HepG2 (cell line): ENCODE measurements at regions not wholly inside any gene's neighbourhood (a gene's known extent, or its start where the extent isn't known, plus 50 kb on each side); places are given as distances from the start of the nearest gene placed in this dataset.

Experiments used
- ATAC-seq: fragments of 200-7000 bp; cut with Tn5 transposase; 3 replicates; pipeline ENCODE4 v1.9.1; 2020; ENCODE audit warnings: mild to moderate bottlenecking, moderate library complexity
- BruUV-seq: library from RNA; stranded (reverse); fragments of 400-500 nt; replicated peaks from 2 replicates; lab custom pipeline; 2021; lab: Mats Ljungman, UMichigan
- CTCF ChIA-PET: fragments of 300-600 bp; formaldehyde crosslinking; extraction: SDS; loops from one replicate; lab custom pipeline; 2021; ENCODE audit warnings: low total read pairs, inconsistent platforms, low intra/inter-chr PET ratio; lab: Yijun Ruan, JAX
- POLR2A ChIA-PET: fragments of 350-600 bp; sonication (Branson Sonifier 250); formaldehyde crosslinking; loops from one replicate; lab custom pipeline; 2020; ENCODE audit warnings: antibody characterized with exemption, inconsistent platforms; lab: Yijun Ruan, JAX
- DNase-seq: peaks from one replicate; pipeline ENCODE4 v3.0.0-alpha.2; 2015; ENCODE audit warnings: low spot score
- FAIRE-seq: peaks from 3 replicates; lab custom pipeline; 2011; peaks lifted over from hg19 to GRCh38; lab: Jason Lieb, UNC
- H2AFZ ChIP-seq: one replicate; pipeline ENCODE4 v1.6.1; 2011; ENCODE audit warnings: low read length, inconsistent platforms
- H3K27ac ChIP-seq: fragments of 300-600 bp; 3 replicates; pipeline ENCODE4 v1.8.0; 2011; ENCODE audit warnings: mixed run types, mild to moderate bottlenecking, mixed read lengths, low read length, inconsistent platforms; ENCODE audit not compliant: insufficient read depth; ENCODE audit errors: extremely low read length
- H3K27me3 ChIP-seq, 2 experiments: fragments of 200-600 bp in 1 of 2; 2 replicates in 1 of 2; 3 replicates in 1 of 2; pipeline versions ENCODE4 v1.6.0 to v1.8.0; 2011; ENCODE audit warnings: low read length in 2 of 2, mild to moderate bottlenecking in 2 of 2, moderate library complexity in 2 of 2, inconsistent platforms in 1 of 2; ENCODE audit not compliant: insufficient read depth in 2 of 2, control insufficient read depth in 1 of 2
- H3K36me3 ChIP-seq, 2 experiments: fragments of 200-600 bp in 1 of 2; replicated peaks in 1 of 2; 2 replicates in 1 of 2; 3 replicates in 1 of 2; pipeline versions ENCODE4 v1.5.1 to v1.8.0; 2011; ENCODE audit warnings: low read length in 2 of 2, inconsistent platforms in 1 of 2; ENCODE audit not compliant: insufficient read depth in 2 of 2, control insufficient read depth in 1 of 2
- H3K4me1 ChIP-seq: 2 replicates; pipeline ENCODE4 v1.5.1; 2012; ENCODE audit warnings: low read length, inconsistent platforms; ENCODE audit not compliant: insufficient read depth
- H3K4me2 ChIP-seq: 2 replicates; pipeline ENCODE4 v1.6.0; 2011; ENCODE audit warnings: low read depth, low read length, inconsistent platforms
- H3K4me3 ChIP-seq, 3 experiments: fragments of 200-600 bp in 1 of 3; sonication (generic), shearing (Covaris generic) in 1 of 3; replicated peaks in 1 of 3; 2 replicates each; pipeline ENCODE4 v1.5.1; 2011 to 2016; ENCODE audit warnings: low read length in 3 of 3, inconsistent platforms in 2 of 3, low read depth in 2 of 3, mild to moderate bottlenecking in 2 of 3, control low read depth in 1 of 3, mixed read lengths in 1 of 3; ENCODE audit not compliant: insufficient read depth in 1 of 3
- H3K79me2 ChIP-seq: one replicate; pipeline ENCODE4 v1.6.1; 2011; ENCODE audit warnings: low read length, inconsistent platforms; ENCODE audit not compliant: insufficient read depth
- H3K9ac ChIP-seq: 2 replicates; pipeline ENCODE4 v1.6.0; 2011; ENCODE audit warnings: mild to moderate bottlenecking, low read depth, low read length, inconsistent platforms; ENCODE audit not compliant: insufficient read depth
- H3K9me3 ChIP-seq: 2 replicates; pipeline ENCODE4 v1.5.1; 2012; ENCODE audit warnings: mild to moderate bottlenecking, low read length
- H4K20me1 ChIP-seq: 2 replicates; pipeline ENCODE4 v1.6.0; 2011; ENCODE audit warnings: inconsistent platforms, mild to moderate bottlenecking, low read length, moderate library complexity; ENCODE audit not compliant: insufficient read depth
- CBX2 ChIP-seq, 2 experiments: fragments of 200-600 bp in 1 of 2; sonication (generic); formaldehyde crosslinking in 1 of 2; IDR thresholded peaks; 2 replicates each; pipeline versions ENCODE4 v1.7.0 to v1.8.1; 2018 to 2022; ENCODE audit warnings: low read depth in 2 of 2, low read length in 1 of 2, mild to moderate bottlenecking in 1 of 2, missing genetic modification reagents in 1 of 2
- CENPBD1 ChIP-seq: sonication (generic); formaldehyde crosslinking; IDR thresholded peaks from 2 replicates; pipeline ENCODE4 v1.8.0; 2022; ENCODE audit warnings: missing genetic modification reagents, low read depth, mild to moderate bottlenecking, borderline replicate concordance
- CREM ChIP-seq, 2 experiments: sonication (generic) in 1 of 2; formaldehyde crosslinking in 1 of 2; IDR thresholded peaks; 2 replicates each; pipeline versions ENCODE4 v1.4.0 to v1.6.1; 2016 to 2020; ENCODE audit warnings: antibody characterized with exemption in 1 of 2, mild to moderate bottlenecking in 1 of 2, missing genetic modification reagents in 1 of 2
- GABPB1 ChIP-seq: IDR thresholded peaks from 2 replicates; pipeline ENCODE4 v1.6.1; 2016; ENCODE audit warnings: mild to moderate bottlenecking, missing genetic modification reagents, moderate library complexity, missing compliant biosample characterization
- HBP1 ChIP-seq: IDR thresholded peaks from 2 replicates; pipeline ENCODE4 v1.6.1; 2016; ENCODE audit warnings: low read depth, control low read depth
- HNRNPUL1 ChIP-seq: fragments of 200-400 bp; formaldehyde crosslinking; IDR thresholded peaks from 2 replicates; pipeline ENCODE4 v1.6.1; 2017; ENCODE audit warnings: low read depth, mild to moderate bottlenecking, low read length, moderate library complexity
- POLR2A ChIP-seq, 2 experiments: IDR thresholded peaks; 2 replicates each; pipeline ENCODE4 v1.6.1; 2011; ENCODE audit warnings: low read depth in 2 of 2, low read length in 2 of 2, mild to moderate bottlenecking in 1 of 2, moderate library complexity in 1 of 2; ENCODE audit not compliant: insufficient read depth in 1 of 2
- SRF ChIP-seq: IDR thresholded peaks from 2 replicates; pipeline ENCODE4 v1.6.1; 2011; ENCODE audit warnings: mild to moderate bottlenecking, low read depth, low read length, moderate library complexity
- ZBTB38 ChIP-seq: sonication (generic); formaldehyde crosslinking; IDR thresholded peaks from 2 replicates; pipeline ENCODE4 v1.5.1; 2020; ENCODE audit warnings: mild to moderate bottlenecking, missing genetic modification reagents
- ZBTB42 ChIP-seq: sonication (generic); formaldehyde crosslinking; IDR thresholded peaks from 2 replicates; pipeline ENCODE4 v1.5.0; 2020; ENCODE audit warnings: mild to moderate bottlenecking, missing genetic modification reagents
- ZFP36L2 ChIP-seq: sonication (generic); formaldehyde crosslinking; IDR thresholded peaks from 2 replicates; pipeline ENCODE4 v1.4.0; 2020; ENCODE audit warnings: missing genetic modification reagents
- ZHX2 ChIP-seq, 2 experiments: sonication (generic) in 1 of 2; formaldehyde crosslinking in 1 of 2; IDR thresholded peaks; 2 replicates each; pipeline versions ENCODE4 v1.6.1 to v1.9.0; 2014 to 2022; ENCODE audit warnings: antibody characterized with exemption in 1 of 2, borderline replicate concordance in 1 of 2, inconsistent platforms in 1 of 2, low read depth in 1 of 2, missing genetic modification reagents in 1 of 2
- ZMAT3 ChIP-seq: sonication (generic); formaldehyde crosslinking; conservative IDR thresholded peaks from 2 replicates; pipeline ENCODE4 v1.7.0; 2021; ENCODE audit warnings: missing genetic modification reagents
- ZNF24 ChIP-seq: fragments of 450-650 bp; IDR thresholded peaks from 2 replicates; pipeline ENCODE4 v1.6.1; 2017; ENCODE audit warnings: antibody characterized with exemption, mild to moderate bottlenecking
- ZSCAN20 ChIP-seq: sonication (generic); formaldehyde crosslinking; IDR thresholded peaks from 2 replicates; pipeline ENCODE4 v1.4.0; 2020; ENCODE audit warnings: missing genetic modification reagents, mild to moderate bottlenecking, borderline replicate concordance
- WGBS: methylation state at CpG from one replicate; pipeline ENCODE4 v1.1.6; 2017; ENCODE audit warnings: low lambda C conversion rate; 5-methylcytosine and 5-hydroxymethylcytosine counted together
- in situ Hi-C: cut with HindIII; loops from 2 replicates; pipeline ENCODE4 v1.10.0; 2017; ENCODE audit warnings: low pct_unique_long_range_greater_than_20kb; ENCODE audit not compliant: extremely low pct_ligation_motif_present
- intact Hi-C: fragments of 100-400 bp; cut with micrococcal nuclease; formaldehyde crosslinking; loops from one replicate; pipeline ENCODE4 v1.10.0; 2022; ENCODE audit not compliant: unreplicated experiment

GRCh38 chr9:126020836-126021235 is 273.7 kb downstream of the PBX3 start:
- no peak overlapping the region for H2AFZ ChIP-seq
- TF ChIP-seq ZHX2 (IDR thresholded peaks at IDR 0.05; ENCODE audit: low read depth) = no peak
- no peak for TF ChIP-seq ZHX2 (CRISPR knock-in tag; IDR thresholded peaks at IDR 0.05; ENCODE audit: borderline replicate concordance)
- TF ChIP-seq CREM (IDR thresholded peaks at IDR 0.05) = no peak
- no peak for TF ChIP-seq CREM (CRISPR knock-in tag; IDR thresholded peaks at IDR 0.05)
- TF ChIP-seq SRF = no peak
- no peak for TF ChIP-seq POLR2A (IDR thresholded peaks at IDR 0.05; ENCODE audit: insufficient read depth in 1 of 2, low read depth in 2 of 2, low read length in 2 of 2)
- TF ChIP-seq ZBTB42 (CRISPR knock-in tag) = no peak
- TF ChIP-seq HNRNPUL1 = no peak
- no peak for TF ChIP-seq GABPB1 (CRISPR knock-in tag)
- no peak for TF ChIP-seq ZBTB38 (CRISPR knock-in tag)
- no peak for TF ChIP-seq ZSCAN20 (CRISPR knock-in tag)
- TF ChIP-seq CENPBD1 (CRISPR knock-in tag) = no peak
- TF ChIP-seq ZNF24 = no peak
- TF ChIP-seq HBP1 = no peak
- no peak for TF ChIP-seq ZMAT3 (CRISPR knock-in tag)
- TF ChIP-seq CBX2 (IDR thresholded peaks at IDR 0.05; ENCODE audit: low read depth, low read length) = no peak
- TF ChIP-seq CBX2 (CRISPR knock-in tag; IDR thresholded peaks at IDR 0.05; ENCODE audit: low read depth) = no peak
- no peak for TF ChIP-seq ZFP36L2
- 54% methylated on average over 15 of the region's 15 CpGs for WGBS
- no peak overlapping the region for H3K27ac ChIP-seq
- H3K4me1 ChIP-seq = no peaks in the 10 kb centered on the region
- ATAC-seq = no peak
- FAIRE-seq = no peak
- H3K27me3 ChIP-seq = peaks cover 0 to 10% of the 10 kb centered on the region in 2 experiments; a peak in 1 of 5 replicates
- BruUV-seq = no TSS peak
- H4K20me1 ChIP-seq = no peaks in the 10 kb centered on the region
- in situ Hi-C loops = no loop called here
- H3K36me3 ChIP-seq = no peaks in the 10 kb centered on the region
- H3K9ac ChIP-seq = no peak overlapping the region
- H3K9me3 ChIP-seq = no peaks in the 10 kb centered on the region
- no peak for DNase-seq
- intact Hi-C loops = no loop called here
- no peak overlapping the region for H3K4me3 ChIP-seq
- ChIA-PET POLR2A (no interaction called here), CTCF (no interaction called here)
- no peaks in the 10 kb centered on the region for H3K79me2 ChIP-seq
- H3K4me2 ChIP-seq = no peak overlapping the region
